ENCODE measurements at regions not wholly inside any gene's neighbourhood (a gene's known extent, or its start where the extent isn't known, plus 50 kb on each side); places are given as distances from the start of the nearest gene placed in this dataset.

DNA sequence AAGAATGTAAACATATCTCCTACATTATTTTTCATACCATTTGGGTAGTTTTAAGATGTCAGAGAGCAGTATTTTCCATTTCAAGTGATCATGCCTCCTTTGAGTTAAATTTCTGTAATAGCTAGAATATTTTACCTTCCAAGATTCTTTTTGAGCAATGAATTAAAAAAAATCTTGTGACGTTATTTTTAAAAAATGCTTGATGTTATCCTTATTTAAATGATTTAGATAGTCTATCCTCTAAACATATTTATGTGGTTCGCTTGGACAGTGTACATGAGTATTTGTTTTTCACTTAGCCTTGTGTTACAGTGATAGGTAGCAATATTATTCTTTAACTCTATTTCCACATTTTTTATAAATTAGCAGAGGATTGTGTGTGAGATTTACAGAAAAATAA lies 639.2 kb upstream of the CDH2 start:
- TF ChIP-seq JUND (CRISPR knock-in tag; IDR thresholded peaks at IDR 0.05) (no peak), TAF1 (CRISPR knock-in tag; IDR thresholded peaks at IDR 0.05) (no peak), EHMT2 (IDR thresholded peaks at IDR 0.05; ENCODE audit: borderline replicate concordance, low read depth, low read length) (no peak), ZBTB3 (CRISPR knock-in tag; IDR thresholded peaks at IDR 0.05; ENCODE audit: borderline replicate concordance, low read depth) (no peak), CEBPB (IDR thresholded peaks at IDR 0.05; ENCODE audit: borderline replicate concordance, low read depth, low read length) (no peak), HMG20A (CRISPR knock-in tag; IDR thresholded peaks at IDR 0.05; ENCODE audit: borderline replicate concordance) (no peak), POLR2AphosphoS5 (IDR thresholded peaks at IDR 0.05; ENCODE audit: low read depth, low read length) (no peak), HDAC2 (CRISPR knock-in tag; IDR thresholded peaks at IDR 0.05) (no peak), POLR2AphosphoS2 (IDR thresholded peaks at IDR 0.05; ENCODE audit: low read depth, low read length) (no peak), MED1 (CRISPR knock-in tag; IDR thresholded peaks at IDR 0.05) (no peak)
- TF ChIP-seq, protein P1, sequence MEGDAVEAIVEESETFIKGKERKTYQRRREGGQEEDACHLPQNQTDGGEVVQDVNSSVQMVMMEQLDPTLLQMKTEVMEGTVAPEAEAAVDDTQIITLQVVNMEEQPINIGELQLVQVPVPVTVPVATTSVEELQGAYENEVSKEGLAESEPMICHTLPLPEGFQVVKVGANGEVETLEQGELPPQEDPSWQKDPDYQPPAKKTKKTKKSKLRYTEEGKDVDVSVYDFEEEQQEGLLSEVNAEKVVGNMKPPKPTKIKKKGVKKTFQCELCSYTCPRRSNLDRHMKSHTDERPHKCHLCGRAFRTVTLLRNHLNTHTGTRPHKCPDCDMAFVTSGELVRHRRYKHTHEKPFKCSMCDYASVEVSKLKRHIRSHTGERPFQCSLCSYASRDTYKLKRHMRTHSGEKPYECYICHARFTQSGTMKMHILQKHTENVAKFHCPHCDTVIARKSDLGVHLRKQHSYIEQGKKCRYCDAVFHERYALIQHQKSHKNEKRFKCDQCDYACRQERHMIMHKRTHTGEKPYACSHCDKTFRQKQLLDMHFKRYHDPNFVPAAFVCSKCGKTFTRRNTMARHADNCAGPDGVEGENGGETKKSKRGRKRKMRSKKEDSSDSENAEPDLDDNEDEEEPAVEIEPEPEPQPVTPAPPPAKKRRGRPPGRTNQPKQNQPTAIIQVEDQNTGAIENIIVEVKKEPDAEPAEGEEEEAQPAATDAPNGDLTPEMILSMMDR (CRISPR knock-in tag; IDR thresholded peaks at IDR 0.05), result no peak
- TF ChIP-seq, protein P2, sequence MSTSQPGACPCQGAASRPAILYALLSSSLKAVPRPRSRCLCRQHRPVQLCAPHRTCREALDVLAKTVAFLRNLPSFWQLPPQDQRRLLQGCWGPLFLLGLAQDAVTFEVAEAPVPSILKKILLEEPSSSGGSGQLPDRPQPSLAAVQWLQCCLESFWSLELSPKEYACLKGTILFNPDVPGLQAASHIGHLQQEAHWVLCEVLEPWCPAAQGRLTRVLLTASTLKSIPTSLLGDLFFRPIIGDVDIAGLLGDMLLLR (CRISPR knock-in tag; IDR thresholded peaks at IDR 0.05), result no peak
